Occipital lobe (tissue), 1 donor: ENCODE measurements at regions not wholly inside any gene's neighbourhood (a gene's known extent, or its start where the extent isn't known, plus 50 kb on each side); places are given as distances from the start of the nearest gene placed in this dataset.
"Not testable (repeated sequence)": the region's sequence is repeated elsewhere in the genome, so short reads cannot be mapped to it uniquely, and the experiment has no call there.

Experiments
- DNase-seq: peaks from one replicate; lab custom pipeline; 2025; lab: John Stamatoyannopoulos, UW

- DNase-seq, result no peak
Measured at GRCh38 chr10:36765782-36766414, 359.5 kb upstream of the ANKRD30A start.

GRCh38 chr10:36764823-36765222 is 360.6 kb upstream of the ANKRD30A start:
- no peak for DNase-seq

DNA sequence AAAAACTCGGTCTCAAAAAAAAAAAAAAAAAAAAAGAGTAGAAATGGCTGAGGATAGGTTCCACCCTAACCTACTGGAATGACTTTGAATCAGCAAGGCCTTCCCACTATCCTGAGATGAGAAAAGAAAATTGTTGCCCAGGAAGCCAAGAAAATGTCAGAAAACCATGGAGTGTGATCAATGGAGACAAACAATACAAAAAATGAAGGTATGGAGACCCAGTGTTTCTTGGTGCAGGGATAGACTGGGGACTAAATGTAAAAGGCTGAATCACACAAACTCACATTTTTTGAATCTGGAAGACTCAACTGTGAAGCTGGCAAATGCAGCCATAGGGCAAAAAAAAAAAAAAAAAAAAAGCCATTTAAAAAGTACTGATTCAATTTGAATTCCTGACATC is 364.3 kb upstream of the ANKRD30A start:
- no peak for DNase-seq

- DNase-seq, result no peak
Measured at GRCh38 chr10:36759141-36759805, 366.1 kb upstream of the ANKRD30A start.

DNA sequence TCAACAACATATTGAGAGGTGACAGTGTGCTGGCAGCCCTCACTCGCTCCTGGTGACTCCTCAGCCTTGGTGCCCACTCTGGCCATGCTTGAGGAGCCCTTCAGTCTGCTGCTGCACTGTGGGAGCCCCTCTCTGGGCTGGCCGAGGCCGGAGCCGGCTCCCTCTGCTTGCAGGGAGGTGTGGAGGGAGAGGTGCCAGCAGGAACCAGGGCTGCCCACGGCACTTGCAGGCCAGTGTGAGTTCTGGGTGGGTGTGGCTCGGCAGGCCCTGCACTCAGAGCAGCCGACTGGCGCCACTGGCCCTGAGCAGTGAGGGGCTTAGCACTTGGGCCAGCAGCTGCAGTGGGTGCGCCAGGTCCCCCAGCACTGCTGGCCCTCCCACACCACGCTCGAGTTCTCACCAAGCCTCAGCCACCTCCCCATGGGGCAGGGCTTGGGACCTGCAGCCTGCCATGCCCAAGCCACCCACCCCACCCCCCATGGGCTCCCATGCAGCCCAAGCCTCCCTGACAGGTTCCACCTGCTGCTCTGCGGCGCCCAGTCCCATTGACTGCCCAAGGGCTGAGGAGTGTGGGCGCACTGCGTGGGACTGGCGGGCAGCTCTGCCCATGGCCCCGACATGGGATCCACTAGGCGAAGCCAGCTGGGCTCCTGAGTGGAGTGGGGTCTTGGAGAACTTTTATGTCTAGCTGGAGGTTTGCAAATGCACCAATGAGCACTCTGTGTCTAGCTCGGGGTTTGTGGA is 377.1 kb upstream of the ANKRD30A start:
- DNase-seq, result no peak

- DNase-seq, result no peak
Measured at GRCh38 chr10:36739884-36740445, 385.4 kb upstream of the ANKRD30A start.

GRCh38 chr10:36738738-36739431 is 386.5 kb upstream of the ANKRD30A start:
- no peak for DNase-seq

DNA sequence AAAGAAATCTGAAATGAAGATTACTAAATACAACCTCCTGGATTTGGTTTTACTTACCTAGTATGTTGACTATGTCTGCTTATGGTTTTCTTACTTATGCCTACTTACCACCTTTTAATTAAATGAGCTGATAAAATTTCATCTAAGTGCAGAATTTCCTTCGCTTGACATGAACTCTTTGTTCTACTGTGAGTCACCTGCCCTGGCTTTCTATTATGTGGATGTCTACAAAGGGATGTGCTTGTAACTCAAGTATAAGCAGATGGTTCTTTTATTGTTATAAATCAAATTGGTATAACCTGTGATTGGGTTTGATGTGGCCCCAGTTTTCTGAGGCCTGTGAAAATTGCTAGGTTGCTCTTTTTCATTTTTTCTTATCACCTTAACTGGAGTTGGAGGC is 389.1 kb upstream of the ANKRD30A start:
- DNase-seq, result no peak

DNA sequence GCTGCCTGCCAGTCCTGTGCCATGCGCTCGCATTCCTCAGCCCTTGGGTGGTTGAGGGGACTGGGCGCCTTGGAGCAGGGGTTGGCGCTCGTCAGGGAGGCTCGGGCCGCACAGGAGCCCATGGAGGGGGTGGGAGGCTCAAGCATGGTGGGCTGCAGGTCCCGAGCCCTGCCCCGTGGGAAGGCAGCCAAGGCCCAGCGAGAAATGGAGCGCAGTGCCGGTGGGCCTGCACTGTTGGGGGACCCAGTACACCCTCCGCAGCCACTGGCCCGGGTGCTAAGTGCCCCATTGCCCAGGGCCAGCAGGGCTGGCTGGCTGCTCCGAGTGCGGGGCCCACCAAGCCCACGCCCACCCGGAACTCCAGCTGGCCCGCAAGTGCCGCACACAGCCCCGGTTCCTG is 390.8 kb upstream of the ANKRD30A start:
- DNase-seq, result not testable (repeated sequence)

- no peak for DNase-seq
Measured at GRCh38 chr10:36730316-36730715, 395.1 kb upstream of the ANKRD30A start.

- no peak for DNase-seq
Measured at GRCh38 chr10:36728626-36729025, 396.8 kb upstream of the ANKRD30A start.

DNA sequence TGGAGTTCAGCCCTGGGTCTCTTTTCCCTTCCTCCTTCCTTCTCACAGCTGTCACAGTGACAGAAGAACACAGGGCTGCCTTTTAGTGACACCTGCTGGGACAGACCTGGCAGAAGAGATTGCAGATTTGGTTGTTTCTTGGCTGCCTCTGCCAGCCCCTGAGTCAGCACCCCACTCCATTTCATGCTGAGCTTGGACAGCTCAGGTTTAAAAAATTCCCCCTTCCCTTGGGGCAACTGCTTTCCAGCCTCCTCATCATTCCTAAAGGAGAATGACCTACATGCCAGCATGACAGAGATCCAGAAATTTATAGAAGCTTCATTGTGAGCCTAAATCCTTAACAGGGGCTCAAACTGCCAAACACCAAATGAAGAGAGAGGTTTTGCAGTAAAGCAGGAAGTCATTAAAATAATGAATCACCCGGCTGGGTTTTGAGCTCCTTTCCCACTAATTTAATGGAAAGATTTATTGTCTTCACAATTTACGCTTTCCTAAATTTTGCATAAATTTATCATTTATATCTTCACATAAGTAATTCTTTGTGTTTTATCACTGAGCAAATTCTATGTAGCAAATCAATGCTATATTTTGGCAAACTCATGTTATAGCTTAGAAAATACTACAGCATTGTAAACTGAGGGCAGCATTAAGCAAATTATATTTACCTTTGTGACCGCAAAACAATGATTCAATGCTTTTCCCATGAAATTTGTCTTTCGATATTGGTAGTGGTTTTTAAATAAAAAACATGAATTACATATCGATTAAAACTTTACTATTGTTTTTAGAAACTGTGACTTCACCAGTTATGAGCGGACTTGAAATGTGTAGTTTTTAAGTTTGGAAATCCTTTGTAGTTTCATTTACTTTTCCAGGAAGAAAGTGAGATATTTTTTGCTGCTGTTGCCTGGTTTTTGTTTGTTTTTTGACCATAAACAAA is 399.5 kb upstream of the ANKRD30A start:
- DNase-seq, result peak; percentile 31

GRCh38 chr10:36722777-36723176 is 402.6 kb upstream of the ANKRD30A start:
- DNase-seq, result no peak

DNA sequence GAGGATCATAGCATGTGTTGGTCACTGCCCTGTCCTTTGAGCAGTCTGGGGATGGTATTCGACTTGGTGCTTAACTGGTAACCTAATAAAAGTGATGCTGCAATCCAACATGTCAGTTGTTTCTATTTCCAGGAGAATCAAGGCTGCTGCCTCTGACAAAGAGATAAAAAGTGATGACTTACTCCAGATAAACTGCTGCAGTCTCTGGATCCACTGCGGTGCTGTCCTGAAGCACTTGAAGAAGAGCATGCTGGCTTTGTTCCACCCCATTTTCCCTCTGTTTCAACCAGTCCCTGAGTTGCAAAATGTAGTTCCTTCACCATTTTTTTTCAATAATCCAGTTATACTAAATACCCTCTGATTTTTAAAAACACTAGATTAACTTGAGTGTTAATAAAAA is 403.5 kb upstream of the ANKRD30A start:
- no peak for DNase-seq

GRCh38 chr10:36720895-36721294 is 404.5 kb upstream of the ANKRD30A start:
- DNase-seq, result no peak

DNA sequence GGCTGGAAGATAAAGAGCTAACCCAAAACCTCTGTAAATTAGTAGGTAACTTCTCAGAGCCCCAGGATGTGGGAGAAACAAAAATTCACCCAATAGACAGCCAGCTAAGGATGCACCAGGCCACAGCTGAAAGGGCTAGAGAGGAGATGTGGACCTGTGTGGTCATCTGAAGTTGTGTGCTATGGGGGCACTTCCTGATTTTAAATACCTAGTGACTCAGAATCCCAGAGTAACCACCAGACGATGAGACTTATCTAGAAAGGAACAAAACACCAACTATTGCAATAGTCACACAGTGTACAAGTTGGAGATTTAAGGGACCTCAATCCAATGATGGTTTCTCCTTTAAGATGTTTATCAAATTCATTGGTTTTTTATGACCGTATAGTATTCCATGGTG is 408.3 kb upstream of the ANKRD30A start:
- no peak for DNase-seq

GRCh38 chr10:36716291-36716690 is 409.1 kb upstream of the ANKRD30A start:
- no peak for DNase-seq

GRCh38 chr10:36712695-36713094 is 412.7 kb upstream of the ANKRD30A start:
- no peak for DNase-seq

DNA sequence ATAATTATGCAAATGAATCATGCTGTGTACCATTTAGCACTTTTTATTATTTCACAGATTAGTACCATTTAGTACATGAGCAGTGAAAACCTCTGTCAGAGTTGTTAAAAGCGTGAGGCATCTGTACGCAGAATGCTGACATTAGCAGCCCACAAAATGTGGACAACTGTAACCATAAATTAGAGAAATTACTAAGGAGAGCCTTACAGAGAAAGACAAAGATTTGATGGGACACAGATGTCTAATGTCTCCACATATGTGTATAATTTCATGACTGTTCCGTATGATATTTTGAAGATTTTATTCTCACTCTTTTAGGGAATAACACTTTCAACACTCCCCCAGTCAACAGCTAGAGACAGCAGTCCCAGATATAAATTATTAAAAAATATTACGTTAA is 414.0 kb upstream of the ANKRD30A start:
- no peak for DNase-seq

DNA sequence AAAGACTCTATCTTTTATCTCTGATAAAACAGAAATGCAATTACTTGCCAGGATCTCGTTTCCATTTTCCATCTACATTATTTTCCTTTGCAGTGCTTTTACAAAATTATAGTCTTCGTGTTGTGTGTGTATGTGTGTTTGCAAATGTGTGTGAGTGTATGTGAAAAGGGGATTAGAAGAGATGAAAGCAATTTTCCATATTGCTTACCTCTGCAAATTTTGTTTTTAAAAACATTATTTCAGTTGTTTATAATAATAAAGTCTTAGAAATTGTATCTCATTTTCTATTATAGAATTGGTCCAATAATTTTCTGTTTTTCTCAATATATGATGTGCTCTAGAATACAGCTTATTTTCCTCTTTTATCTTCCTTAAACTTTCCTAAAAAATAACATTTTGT is 421.3 kb upstream of the ANKRD30A start:
- no peak for DNase-seq

DNA sequence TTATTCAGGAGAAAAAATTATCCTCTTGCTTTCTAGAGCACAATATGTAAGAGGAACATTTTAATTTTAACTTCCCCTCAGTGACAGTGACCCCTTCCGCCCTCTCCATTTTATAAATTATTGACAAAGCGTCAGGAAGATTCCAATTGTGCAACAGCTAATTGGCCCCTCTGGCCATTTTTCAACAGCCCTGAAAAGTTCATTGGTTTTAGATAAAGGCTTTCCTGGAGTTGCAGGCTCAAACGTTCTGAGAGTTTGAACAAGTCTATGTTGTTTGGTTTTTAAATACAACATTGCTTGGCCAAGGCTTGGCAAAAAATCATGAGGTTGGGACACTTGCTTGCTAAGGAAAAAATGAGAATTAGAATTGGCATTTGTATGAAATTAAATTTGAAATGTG is 422.2 kb upstream of the ANKRD30A start:
- DNase-seq, result no peak
